Karpas-422 (cell line): ENCODE measurements at regions not wholly inside any gene's neighbourhood (a gene's known extent, or its start where the extent isn't known, plus 50 kb on each side); places are given as distances from the start of the nearest gene placed in this dataset.

Experiments used
- DNase-seq: peaks from one replicate; pipeline ENCODE4 v3.0.0-alpha.2; 2015
- H2AFZ ChIP-seq: fragments of 200-600 bp; sonication (generic); 2 replicates; pipeline ENCODE4 v1.6.1; 2014; ENCODE audit warnings: antibody characterized with exemption, low read length, mixed read lengths
- H3K27ac ChIP-seq: fragments of 200-600 bp; sonication (generic); 2 replicates; pipeline ENCODE4 v1.5.1; 2014; ENCODE audit warnings: mild to moderate bottlenecking, low read length, moderate library complexity
- H3K27me3 ChIP-seq: fragments of 200-600 bp; sonication (generic); 2 replicates; pipeline ENCODE4 v1.6.1; 2014; ENCODE audit warnings: low read length, mixed read lengths
- H3K36me3 ChIP-seq: fragments of 200-600 bp; sonication (generic); 2 replicates; pipeline ENCODE4 v1.6.1; 2014; ENCODE audit warnings: low read length, mixed read lengths; ENCODE audit not compliant: insufficient read depth
- H3K4me1 ChIP-seq: fragments of 200-600 bp; sonication (generic); 2 replicates; pipeline ENCODE4 v1.6.1; 2014; ENCODE audit warnings: mild to moderate bottlenecking, low read length, mixed read lengths
- H3K4me2 ChIP-seq: fragments of 200-600 bp; sonication (generic); 2 replicates; pipeline ENCODE4 v1.6.1; 2014; ENCODE audit warnings: low read length, low read depth, mild to moderate bottlenecking; ENCODE audit not compliant: poor library complexity, severe bottlenecking
- H3K4me3 ChIP-seq: fragments of 200-600 bp; sonication (generic); 2 replicates; pipeline ENCODE4 v1.5.1; 2014; ENCODE audit warnings: mild to moderate bottlenecking, antibody characterized with exemption, low read length, mixed read lengths
- H3K79me2 ChIP-seq: fragments of 200-600 bp; sonication (generic); 2 replicates; pipeline ENCODE4 v1.6.1; 2014; ENCODE audit warnings: mild to moderate bottlenecking, low read length, mixed read lengths
- H3K9ac ChIP-seq: fragments of 200-600 bp; sonication (generic); 2 replicates; pipeline ENCODE4 v1.6.0; 2014; ENCODE audit warnings: low read length
- H3K9me2 ChIP-seq: fragments of 200-600 bp; sonication (generic), shearing (Covaris generic); replicated peaks from 2 replicates; pipeline ENCODE4 v1.6.0; 2014; ENCODE audit warnings: mild to moderate bottlenecking, low read length, moderate library complexity; ENCODE audit not compliant: insufficient read depth
- H3K9me3 ChIP-seq: fragments of 300-700, 200-600 bp; sonication (generic); 2 replicates; pipeline ENCODE4 v1.6.1; 2014; ENCODE audit warnings: low read length, mixed read lengths
- H4K20me1 ChIP-seq: fragments of 200-600 bp; sonication (generic); 2 replicates; pipeline ENCODE4 v1.6.1; 2014; ENCODE audit warnings: mild to moderate bottlenecking, antibody characterized with exemption, low read length, low read depth; ENCODE audit not compliant: insufficient read depth

GRCh38 chr17:77444984-77445759 is 304.4 kb downstream of the SEC14L1 start:
- no peaks in the 10 kb centered on the region for H3K9me3 ChIP-seq
- H3K9ac ChIP-seq = peak overlapping the region; percentile 72
- no peaks in the 10 kb centered on the region for H3K27me3 ChIP-seq
- no peaks in the 10 kb centered on the region for H3K9me2 ChIP-seq
- H3K4me2 ChIP-seq = peak overlapping the region; percentile 54
- peaks cover 11% of the 10 kb centered on the region for H3K79me2 ChIP-seq
- no peak overlapping the region for H2AFZ ChIP-seq
- H3K4me3 ChIP-seq = peak overlapping the region; percentile 38; the same call in 1 of the 2 replicates
- H3K4me1 ChIP-seq = peaks cover 82% of the 10 kb centered on the region
- H3K36me3 ChIP-seq = no peaks in the 10 kb centered on the region
- peak overlapping the region; percentile 100 for H3K27ac ChIP-seq
- peak; percentile 86 for DNase-seq
- no peaks in the 10 kb centered on the region for H4K20me1 ChIP-seq

GRCh38 chr17:77445760-77446532 is 305.2 kb downstream of the SEC14L1 start:
- peaks cover 19% of the 10 kb centered on the region for H3K79me2 ChIP-seq
- H3K9me3 ChIP-seq = no peaks in the 10 kb centered on the region
- H3K36me3 ChIP-seq = no peaks in the 10 kb centered on the region
- no peak overlapping the region for H2AFZ ChIP-seq
- H4K20me1 ChIP-seq = no peaks in the 10 kb centered on the region
- no peaks in the 10 kb centered on the region for H3K9me2 ChIP-seq
- peak; percentile 88 for DNase-seq
- H3K4me2 ChIP-seq = peak overlapping the region; percentile 54
- H3K4me1 ChIP-seq = peaks cover 78% of the 10 kb centered on the region
- peak overlapping the region; percentile 100 for H3K27ac ChIP-seq
- H3K4me3 ChIP-seq = peak overlapping the region; percentile 38; the same call in 1 of the 2 replicates
- H3K27me3 ChIP-seq = no peaks in the 10 kb centered on the region
- peak overlapping the region; percentile 72 for H3K9ac ChIP-seq

GRCh38 chr17:77446940-77447634 is 306.3 kb downstream of the SEC14L1 start:
- Histone ChIP-seq H3K9me3 (no peaks in the 10 kb centered on the region), H3K27me3 (no peaks in the 10 kb centered on the region), H3K4me1 (peaks cover 67% of the 10 kb centered on the region), H3K36me3 (no peaks in the 10 kb centered on the region), H3K9me2 (no peaks in the 10 kb centered on the region), H4K20me1 (no peaks in the 10 kb centered on the region), H3K79me2 (peaks cover 30% of the 10 kb centered on the region), H2AFZ (no peak overlapping the region), H3K4me2 (peak overlapping the region; percentile 54), H3K27ac (peak overlapping the region; percentile 100), H3K9ac (peak overlapping the region; percentile 72), H3K4me3 (no peak overlapping the region)
- no peak for DNase-seq

- H3K79me2 ChIP-seq = peaks cover 53% of the 10 kb centered on the region
- peak overlapping the region; percentile 97 for H3K27ac ChIP-seq
- peaks cover 63% of the 10 kb centered on the region for H3K4me1 ChIP-seq
- H4K20me1 ChIP-seq = no peaks in the 10 kb centered on the region
- peak; percentile 48 for DNase-seq
- H3K36me3 ChIP-seq = no peaks in the 10 kb centered on the region
- H3K4me2 ChIP-seq = peak overlapping the region; percentile 93
- no peaks in the 10 kb centered on the region for H3K9me2 ChIP-seq
- no peak overlapping the region for H2AFZ ChIP-seq
- peak overlapping the region; percentile 98 for H3K9ac ChIP-seq
- H3K9me3 ChIP-seq = no peaks in the 10 kb centered on the region
- no peaks in the 10 kb centered on the region for H3K27me3 ChIP-seq
- peak overlapping the region; percentile 87 for H3K4me3 ChIP-seq
Observed at GRCh38 chr17:77449373-77449907, 308.7 kb downstream of the SEC14L1 start.

- H3K4me3 ChIP-seq = peak overlapping the region; percentile 87
- peaks cover 60% of the 10 kb centered on the region for H3K79me2 ChIP-seq
- peak overlapping the region; percentile 97 for H3K27ac ChIP-seq
- H3K27me3 ChIP-seq = no peaks in the 10 kb centered on the region
- DNase-seq = peak; percentile 87
- no peaks in the 10 kb centered on the region for H3K36me3 ChIP-seq
- H3K9me3 ChIP-seq = no peaks in the 10 kb centered on the region
- peak overlapping the region; percentile 93 for H3K4me2 ChIP-seq
- H3K4me1 ChIP-seq = peaks cover 63% of the 10 kb centered on the region
- no peaks in the 10 kb centered on the region for H4K20me1 ChIP-seq
- peak overlapping the region; percentile 98 for H3K9ac ChIP-seq
- H3K9me2 ChIP-seq = no peaks in the 10 kb centered on the region
- H2AFZ ChIP-seq = no peak overlapping the region
Observed at GRCh38 chr17:77449908-77450741, 309.4 kb downstream of the SEC14L1 start.

GRCh38 chr17:77450742-77451244 is 310.0 kb downstream of the SEC14L1 start:
- peak overlapping the region; percentile 97 for H3K27ac ChIP-seq
- H4K20me1 ChIP-seq = no peaks in the 10 kb centered on the region
- no peaks in the 10 kb centered on the region for H3K36me3 ChIP-seq
- H3K4me3 ChIP-seq = peak overlapping the region; percentile 87
- peak overlapping the region; percentile 93 for H3K4me2 ChIP-seq
- no peaks in the 10 kb centered on the region for H3K27me3 ChIP-seq
- peaks cover 67% of the 10 kb centered on the region for H3K79me2 ChIP-seq
- peak; percentile 49 for DNase-seq
- H3K9me3 ChIP-seq = no peaks in the 10 kb centered on the region
- no peak overlapping the region for H2AFZ ChIP-seq
- H3K9ac ChIP-seq = peak overlapping the region; percentile 98
- H3K9me2 ChIP-seq = no peaks in the 10 kb centered on the region
- peaks cover 63% of the 10 kb centered on the region for H3K4me1 ChIP-seq

- Histone ChIP-seq H3K36me3 (no peaks in the 10 kb centered on the region), H3K4me3 (peak overlapping the region; percentile 87), H3K9ac (peak overlapping the region; percentile 98), H3K27ac (peak overlapping the region; percentile 97), H3K9me3 (no peaks in the 10 kb centered on the region), H3K4me1 (peaks cover 63% of the 10 kb centered on the region), H3K9me2 (no peaks in the 10 kb centered on the region), H4K20me1 (no peaks in the 10 kb centered on the region), H3K27me3 (no peaks in the 10 kb centered on the region), H3K79me2 (peaks cover 72% of the 10 kb centered on the region), H2AFZ (no peak overlapping the region), H3K4me2 (peak overlapping the region; percentile 93)
- DNase-seq = peak; percentile 89
Observed at GRCh38 chr17:77451245-77451893, 310.6 kb downstream of the SEC14L1 start.
